ENCODE measurements at regions not wholly inside any gene's neighbourhood (a gene's known extent, or its start where the extent isn't known, plus 50 kb on each side); places are given as distances from the start of the nearest gene placed in this dataset.

- no peaks in the 10 kb centered on the region for H3K27me3 ChIP-seq
- WGBS, 2 donors: 41% methylated on average over 2 of the region's 2 CpGs
- no peak for DNase-seq
- no peak for TF ChIP-seq CTCF (IDR thresholded peaks at IDR 0.05)
- no peak for FAIRE-seq
- no peak for ATAC-seq
- no peak overlapping the region for H3K4me3 ChIP-seq
- H3K9me3 ChIP-seq: no peaks in the 10 kb centered on the region
- H3K4me1 ChIP-seq: no peaks in the 10 kb centered on the region
- H3K27ac ChIP-seq: no peak overlapping the region
- H3K36me3 ChIP-seq: no peaks in the 10 kb centered on the region
- intact Hi-C loops (cut with DNase I): no loop called here
Measured at GRCh38 chrX:7389576-7389975, 241.6 kb upstream of the PUDP start.

GRCh38 chrX:7385131-7385530 lies 237.2 kb upstream of the PUDP start:
- intact Hi-C loops (cut with DNase I): no loop called here
- ATAC-seq (no peak), FAIRE-seq (no peak), DNase-seq (no peak)
- TF ChIP-seq CTCF (IDR thresholded peaks at IDR 0.05): no peak
- Histone ChIP-seq H3K4me1 (no peaks in the 10 kb centered on the region), H3K36me3 (no peaks in the 10 kb centered on the region), H3K9me3 (no peaks in the 10 kb centered on the region), H3K27me3 (no peaks in the 10 kb centered on the region), H3K27ac (no peak overlapping the region), H3K4me3 (no peak overlapping the region)
- WGBS, 2 donors: 55 to 63% methylated on average over 4 of the region's 4 CpGs

- H3K36me3 ChIP-seq: no peaks in the 10 kb centered on the region
- TF ChIP-seq CTCF (IDR thresholded peaks at IDR 0.05): no peak
- no peak overlapping the region for H3K4me3 ChIP-seq
- WGBS, 2 donors: 45 to 72% methylated on average over 3 of the region's 3 CpGs
- H3K4me1 ChIP-seq: no peaks in the 10 kb centered on the region
- ATAC-seq: no peak
- intact Hi-C loops (cut with DNase I): no loop called here
- DNase-seq: no peak
- H3K9me3 ChIP-seq: no peaks in the 10 kb centered on the region
- no peak overlapping the region for H3K27ac ChIP-seq
- no peak for FAIRE-seq
- no peaks in the 10 kb centered on the region for H3K27me3 ChIP-seq
Measured at GRCh38 chrX:7378406-7378805, 230.5 kb upstream of the PUDP start.

GRCh38 chrX:7372825-7373525 lies 225.0 kb upstream of the PUDP start:
- H3K4me3 ChIP-seq: no peak overlapping the region
- 48 to 58% methylated on average over 7 of the region's 7 CpGs for WGBS, 2 donors
- TF ChIP-seq CTCF (IDR thresholded peaks at IDR 0.05): no peak
- H3K27me3 ChIP-seq: no peaks in the 10 kb centered on the region
- H3K9me3 ChIP-seq: no peaks in the 10 kb centered on the region
- intact Hi-C loops (cut with DNase I): no loop called here
- ATAC-seq: no peak
- H3K36me3 ChIP-seq: no peaks in the 10 kb centered on the region
- DNase-seq: no peak
- no peak for FAIRE-seq
- no peaks in the 10 kb centered on the region for H3K4me1 ChIP-seq
- no peak overlapping the region for H3K27ac ChIP-seq

- intact Hi-C loops (cut with DNase I): no loop called here
- no peak for DNase-seq
- no peak for TF ChIP-seq CTCF (IDR thresholded peaks at IDR 0.05)
- FAIRE-seq: no peak
- Histone ChIP-seq H3K27me3 (no peaks in the 10 kb centered on the region), H3K27ac (no peak overlapping the region), H3K4me1 (no peaks in the 10 kb centered on the region), H3K4me3 (no peak overlapping the region), H3K36me3 (no peaks in the 10 kb centered on the region), H3K9me3 (no peaks in the 10 kb centered on the region)
- WGBS, 2 donors: 67 to 72% methylated on average over 2 of the region's 2 CpGs
- ATAC-seq: no peak
Measured at GRCh38 chrX:7362111-7362510, 214.2 kb upstream of the PUDP start.
